ENCODE measurements at regions not wholly inside any gene's neighbourhood (a gene's known extent, or its start where the extent isn't known, plus 50 kb on each side); places are given as distances from the start of the nearest gene placed in this dataset.

DNA sequence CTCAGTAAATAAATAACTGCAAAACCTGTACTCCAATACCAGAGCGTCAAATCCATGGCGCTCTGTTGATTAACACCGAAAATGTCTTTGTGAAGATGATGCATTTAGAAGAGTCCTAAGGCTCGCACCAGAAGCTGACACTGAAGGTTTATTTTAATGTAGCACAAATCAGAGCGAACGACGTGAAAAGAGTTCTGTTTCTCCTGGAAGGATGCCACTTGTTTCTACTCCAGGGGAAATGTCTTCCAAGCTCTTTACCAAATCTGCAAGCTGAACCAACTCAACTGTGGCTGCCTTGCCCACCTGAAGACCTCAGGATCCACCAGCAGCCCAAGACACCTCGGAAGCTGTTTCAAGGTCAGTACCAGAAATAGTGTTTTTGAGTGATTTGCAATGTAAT lies 194.4 kb upstream of the MAF start:
- ChIA-PET POLR2A (no interaction called here), CTCF (no interaction called here)
- DNase-seq (ENCODE audit: low read depth): no peak
- no peaks in the 10 kb centered on the region for H3K27me3 ChIP-seq (ENCODE audit: control insufficient read depth, insufficient read depth, low read length)
- TF ChIP-seq, protein P1, sequence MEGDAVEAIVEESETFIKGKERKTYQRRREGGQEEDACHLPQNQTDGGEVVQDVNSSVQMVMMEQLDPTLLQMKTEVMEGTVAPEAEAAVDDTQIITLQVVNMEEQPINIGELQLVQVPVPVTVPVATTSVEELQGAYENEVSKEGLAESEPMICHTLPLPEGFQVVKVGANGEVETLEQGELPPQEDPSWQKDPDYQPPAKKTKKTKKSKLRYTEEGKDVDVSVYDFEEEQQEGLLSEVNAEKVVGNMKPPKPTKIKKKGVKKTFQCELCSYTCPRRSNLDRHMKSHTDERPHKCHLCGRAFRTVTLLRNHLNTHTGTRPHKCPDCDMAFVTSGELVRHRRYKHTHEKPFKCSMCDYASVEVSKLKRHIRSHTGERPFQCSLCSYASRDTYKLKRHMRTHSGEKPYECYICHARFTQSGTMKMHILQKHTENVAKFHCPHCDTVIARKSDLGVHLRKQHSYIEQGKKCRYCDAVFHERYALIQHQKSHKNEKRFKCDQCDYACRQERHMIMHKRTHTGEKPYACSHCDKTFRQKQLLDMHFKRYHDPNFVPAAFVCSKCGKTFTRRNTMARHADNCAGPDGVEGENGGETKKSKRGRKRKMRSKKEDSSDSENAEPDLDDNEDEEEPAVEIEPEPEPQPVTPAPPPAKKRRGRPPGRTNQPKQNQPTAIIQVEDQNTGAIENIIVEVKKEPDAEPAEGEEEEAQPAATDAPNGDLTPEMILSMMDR (IDR thresholded peaks at IDR 0.05; ENCODE audit: insufficient read depth, low read depth, low read length): no peak
- H3K36me3 ChIP-seq (ENCODE audit: control insufficient read depth, insufficient read depth, low read length): no peaks in the 10 kb centered on the region
- H3K4me3 ChIP-seq (ENCODE audit: low read depth, low read length): no peak overlapping the region

DNA sequence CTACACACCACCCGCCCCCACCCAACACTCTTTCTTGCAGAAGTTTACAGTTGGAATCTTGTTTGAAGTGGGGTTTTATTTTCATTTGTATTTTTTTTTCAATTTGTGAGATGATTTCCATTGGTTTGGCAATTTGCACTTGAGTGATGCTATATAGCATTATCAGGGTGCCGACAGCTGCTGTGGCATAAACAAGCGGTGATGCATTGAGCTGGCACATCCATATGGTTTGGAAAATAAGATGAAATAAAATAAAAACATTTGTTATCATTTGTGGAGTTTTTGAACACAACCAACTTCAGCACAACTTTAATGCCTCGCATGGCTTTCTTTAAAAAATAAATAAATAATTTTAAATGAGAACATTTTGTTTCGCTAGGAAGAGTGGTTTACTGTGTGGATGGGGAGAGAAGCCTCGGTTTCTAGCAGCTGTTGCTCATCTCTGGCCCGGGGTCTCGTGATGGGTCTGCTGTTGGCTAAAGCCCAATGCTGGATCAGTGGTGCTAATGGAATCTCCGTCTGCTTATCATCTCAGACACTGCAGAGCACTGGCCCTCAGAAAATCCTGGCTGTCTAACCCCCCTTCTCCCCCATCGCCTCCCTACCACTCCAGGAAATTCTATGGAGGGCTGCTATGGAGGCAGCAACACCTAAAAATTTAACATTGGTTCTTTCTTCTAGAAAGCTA lies 192.3 kb upstream of the MAF start:
- Histone ChIP-seq H3K4me3 (ENCODE audit: low read depth, low read length) (no peak overlapping the region), H3K27me3 (ENCODE audit: control insufficient read depth, insufficient read depth, low read length) (no peaks in the 10 kb centered on the region), H3K36me3 (ENCODE audit: control insufficient read depth, insufficient read depth, low read length) (no peaks in the 10 kb centered on the region)
- TF ChIP-seq, protein P1 (IDR thresholded peaks at IDR 0.05; ENCODE audit: insufficient read depth, low read depth, low read length): no peak
- ChIA-PET POLR2A (no interaction called here), CTCF (interaction anchor here (1.2 kb wide), 1 partner anchor 8 kb away, joined by 4 read pairs; no protein-coding TSS in a partner anchor)
- DNase-seq (ENCODE audit: low read depth): no peak

DNA sequence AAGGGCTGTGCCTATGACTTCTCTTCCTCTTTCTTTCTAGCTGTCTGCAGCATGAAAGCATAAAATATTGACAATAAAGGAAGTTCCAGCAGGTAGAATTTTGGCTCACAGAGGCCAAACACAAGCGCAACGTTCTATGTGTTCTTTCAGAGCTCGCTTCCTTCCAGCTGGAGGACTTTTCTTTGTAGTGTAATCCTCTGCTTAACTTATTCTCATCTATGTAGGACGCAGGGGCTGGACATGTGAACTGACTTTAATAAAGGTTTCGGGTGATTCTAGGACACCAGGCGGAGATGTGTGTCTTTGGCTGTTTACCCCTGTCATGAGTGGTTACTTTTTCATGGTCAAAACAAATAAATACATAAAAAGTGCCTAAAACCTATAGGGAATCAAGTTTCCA lies 191.5 kb upstream of the MAF start:
- DNase-seq (ENCODE audit: low read depth): no peak
- POLR2A ChIA-PET: no interaction called here
- CTCF ChIA-PET: interaction anchor here (1.2 kb wide), 1 partner anchor 9 kb away, joined by 4 read pairs; no protein-coding TSS in a partner anchor
- H3K4me3 ChIP-seq (ENCODE audit: low read depth, low read length): no peak overlapping the region
- H3K27me3 ChIP-seq (ENCODE audit: control insufficient read depth, insufficient read depth, low read length): no peaks in the 10 kb centered on the region
- no peaks in the 10 kb centered on the region for H3K36me3 ChIP-seq (ENCODE audit: control insufficient read depth, insufficient read depth, low read length)
- TF ChIP-seq, protein P1 (IDR thresholded peaks at IDR 0.05; ENCODE audit: insufficient read depth, low read depth, low read length): no peak

DNA sequence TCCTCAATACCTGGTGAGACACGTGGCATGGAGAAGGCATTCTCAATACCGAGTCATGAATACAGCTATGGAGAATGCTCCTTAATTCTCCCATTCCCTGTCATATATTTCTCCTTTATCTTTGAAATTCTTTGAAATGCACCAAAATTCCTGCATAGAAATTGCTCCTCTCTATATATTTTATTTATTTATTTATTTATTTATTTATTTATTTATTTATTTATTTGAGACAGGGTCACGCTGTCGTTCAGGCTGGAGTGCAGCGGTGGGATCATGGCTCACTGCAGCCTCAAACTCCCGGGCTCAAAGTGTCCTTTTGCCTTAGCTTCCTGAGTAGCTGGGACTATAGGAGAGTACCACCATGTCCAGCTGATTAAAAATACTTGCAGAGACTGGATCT lies 190.3 kb upstream of the MAF start:
- DNase-seq (ENCODE audit: low read depth): no peak
- CTCF ChIA-PET: interaction anchor here (0.6 kb wide), 1 partner anchor 206 kb away, joined by 3 read pairs; no protein-coding TSS in a partner anchor
- no peaks in the 10 kb centered on the region for H3K27me3 ChIP-seq (ENCODE audit: control insufficient read depth, insufficient read depth, low read length)
- no peak overlapping the region for H3K4me3 ChIP-seq (ENCODE audit: low read depth, low read length)
- no peaks in the 10 kb centered on the region for H3K36me3 ChIP-seq (ENCODE audit: control insufficient read depth, insufficient read depth, low read length)
- POLR2A ChIA-PET: no interaction called here
- TF ChIP-seq, protein P1 (IDR thresholded peaks at IDR 0.05; ENCODE audit: insufficient read depth, low read depth, low read length): no peak

DNA sequence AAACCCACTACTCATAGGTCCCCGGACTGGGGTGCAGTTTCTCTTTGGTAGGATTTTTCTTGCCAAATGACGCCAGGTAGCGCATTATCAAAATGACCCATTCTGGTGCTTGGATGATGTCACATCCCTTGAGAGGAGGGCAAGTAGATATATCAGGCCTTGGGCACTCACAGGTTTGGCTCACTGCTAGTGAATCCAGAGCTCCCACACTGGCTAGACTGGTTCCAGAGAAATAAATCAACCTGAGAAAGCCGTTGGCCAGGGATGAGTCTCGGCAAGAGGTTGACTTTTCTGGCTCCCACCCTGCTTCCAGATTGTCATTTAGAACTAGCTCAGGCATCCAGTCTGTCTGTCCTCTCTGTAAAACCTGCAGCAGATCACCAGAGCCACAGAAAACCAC lies 188.4 kb upstream of the MAF start:
- DNase-seq (ENCODE audit: low read depth): no peak
- Histone ChIP-seq H3K27me3 (ENCODE audit: control insufficient read depth, insufficient read depth, low read length) (no peaks in the 10 kb centered on the region), H3K36me3 (ENCODE audit: control insufficient read depth, insufficient read depth, low read length) (no peaks in the 10 kb centered on the region), H3K4me3 (ENCODE audit: low read depth, low read length) (no peak overlapping the region)
- TF ChIP-seq, protein P1 (IDR thresholded peaks at IDR 0.05; ENCODE audit: insufficient read depth, low read depth, low read length): no peak
- POLR2A ChIA-PET: no interaction called here
- CTCF ChIA-PET: interaction anchor here (0.7 to 1.5 kb wide), 3 partner anchors 12 to 21 kb away, joined by 3 read pairs; no protein-coding TSS in a partner anchor

Measured in BJ (cell line).